Liver (tissue), 3 donors: ENCODE measurements at regions not wholly inside any gene's neighbourhood (a gene's known extent, or its start where the extent isn't known, plus 50 kb on each side); places are given as distances from the start of the nearest gene placed in this dataset.

Source experiments
- ATF3 ChIP-seq: IDR thresholded peaks from 2 replicates; pipeline ENCODE4 v1.6.1; 2016; ENCODE audit warnings: antibody characterized with exemption
- EGR1 ChIP-seq, 2 donors: IDR thresholded peaks; 2 replicates each; pipeline ENCODE4 v1.6.1; 2016 to 2018; ENCODE audit warnings: antibody characterized with exemption in 2 of 2, low read depth in 2 of 2
- FOXA1 ChIP-seq: IDR thresholded peaks from 2 replicates; pipeline ENCODE4 v1.6.1; 2016; ENCODE audit warnings: antibody characterized with exemption
- GABPA ChIP-seq, 2 donors: IDR thresholded peaks in 1 of 2; conservative IDR thresholded peaks in 1 of 2; 2 replicates each; pipeline ENCODE4 v1.6.1; 2016; ENCODE audit warnings: antibody characterized with exemption in 2 of 2, mild to moderate bottlenecking in 1 of 2, moderate library complexity in 1 of 2
- JUND ChIP-seq, 2 donors: IDR thresholded peaks; 2 replicates each; pipeline ENCODE4 v1.6.1; 2016; ENCODE audit warnings: antibody characterized with exemption in 2 of 2
- RAD21 ChIP-seq, 2 donors: IDR thresholded peaks; 2 replicates each; pipeline ENCODE4 v1.6.1; 2016; ENCODE audit warnings: antibody characterized with exemption in 2 of 2, mild to moderate bottlenecking in 2 of 2
- REST ChIP-seq: IDR thresholded peaks from 2 replicates; pipeline ENCODE4 v1.6.1; 2016; ENCODE audit warnings: antibody characterized with exemption, mild to moderate bottlenecking
- RXRA ChIP-seq, 2 donors: IDR thresholded peaks; 2 replicates each; pipeline ENCODE4 v1.6.1; 2017 to 2018; ENCODE audit warnings: antibody characterized with exemption in 2 of 2, mild to moderate bottlenecking in 1 of 2
- SP1 ChIP-seq: IDR thresholded peaks from 2 replicates; pipeline ENCODE4 v1.6.1; 2018; ENCODE audit warnings: antibody characterized with exemption, mild to moderate bottlenecking
- TAF1 ChIP-seq: conservative IDR thresholded peaks from 2 replicates; pipeline ENCODE4 v1.6.1; 2016; ENCODE audit warnings: antibody characterized with exemption, mild to moderate bottlenecking
- YY1 ChIP-seq: IDR thresholded peaks from 2 replicates; pipeline ENCODE4 v1.6.1; 2016; ENCODE audit warnings: antibody characterized with exemption, mild to moderate bottlenecking
- ZBTB33 ChIP-seq: IDR thresholded peaks from 2 replicates; pipeline ENCODE4 v1.6.1; 2016; ENCODE audit warnings: antibody characterized with exemption
- TF ChIP-seq, protein P1 (sequence below): fragments of 150-350 bp; IDR thresholded peaks from 2 replicates; pipeline ENCODE4 v1.5.1; 2017; ENCODE audit warnings: improper control_type of control experiment, low read depth, low read length; ENCODE audit not compliant: missing input control
- TF ChIP-seq, protein P2 (sequence below): IDR thresholded peaks from 2 replicates; pipeline ENCODE4 v1.6.1; 2016; ENCODE audit warnings: antibody characterized with exemption
- donor health status: healthy.
- donor health status: healthy.

DNA sequence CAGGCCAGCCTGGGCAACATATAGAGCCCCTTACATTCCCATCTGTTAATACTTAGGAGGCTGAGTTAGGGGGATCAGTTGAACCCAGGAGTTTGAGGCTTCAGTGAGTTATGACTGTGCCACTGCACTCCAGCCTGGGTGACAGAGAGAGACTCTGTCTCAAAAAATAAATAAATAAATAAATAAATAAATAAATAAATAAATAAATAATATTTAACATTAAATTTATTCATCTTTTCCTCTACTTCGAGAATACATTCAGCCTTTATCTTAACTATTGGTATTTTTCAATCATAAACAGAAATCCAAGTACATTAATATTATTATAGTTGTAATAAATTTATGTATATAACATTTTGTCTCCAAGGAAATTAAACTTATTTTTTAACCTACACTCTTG, 1227.7 kb upstream of the GJE1 start:
- TF ChIP-seq, protein P1, sequence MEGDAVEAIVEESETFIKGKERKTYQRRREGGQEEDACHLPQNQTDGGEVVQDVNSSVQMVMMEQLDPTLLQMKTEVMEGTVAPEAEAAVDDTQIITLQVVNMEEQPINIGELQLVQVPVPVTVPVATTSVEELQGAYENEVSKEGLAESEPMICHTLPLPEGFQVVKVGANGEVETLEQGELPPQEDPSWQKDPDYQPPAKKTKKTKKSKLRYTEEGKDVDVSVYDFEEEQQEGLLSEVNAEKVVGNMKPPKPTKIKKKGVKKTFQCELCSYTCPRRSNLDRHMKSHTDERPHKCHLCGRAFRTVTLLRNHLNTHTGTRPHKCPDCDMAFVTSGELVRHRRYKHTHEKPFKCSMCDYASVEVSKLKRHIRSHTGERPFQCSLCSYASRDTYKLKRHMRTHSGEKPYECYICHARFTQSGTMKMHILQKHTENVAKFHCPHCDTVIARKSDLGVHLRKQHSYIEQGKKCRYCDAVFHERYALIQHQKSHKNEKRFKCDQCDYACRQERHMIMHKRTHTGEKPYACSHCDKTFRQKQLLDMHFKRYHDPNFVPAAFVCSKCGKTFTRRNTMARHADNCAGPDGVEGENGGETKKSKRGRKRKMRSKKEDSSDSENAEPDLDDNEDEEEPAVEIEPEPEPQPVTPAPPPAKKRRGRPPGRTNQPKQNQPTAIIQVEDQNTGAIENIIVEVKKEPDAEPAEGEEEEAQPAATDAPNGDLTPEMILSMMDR = no peak
- TF ChIP-seq TAF1 = no peak
- TF ChIP-seq REST = no peak
- no peak for TF ChIP-seq YY1
- no peak for TF ChIP-seq ZBTB33
- no peak for TF ChIP-seq FOXA1
- TF ChIP-seq, protein P2, sequence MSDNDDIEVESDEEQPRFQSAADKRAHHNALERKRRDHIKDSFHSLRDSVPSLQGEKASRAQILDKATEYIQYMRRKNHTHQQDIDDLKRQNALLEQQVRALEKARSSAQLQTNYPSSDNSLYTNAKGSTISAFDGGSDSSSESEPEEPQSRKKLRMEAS = no peak
- no peak for TF ChIP-seq GABPA (IDR thresholded peaks at IDR 0.05 in 1 of 2, conservative IDR thresholded peaks at IDR 0.05 in 1 of 2)
- no peak for TF ChIP-seq RXRA (IDR thresholded peaks at IDR 0.05)
- no peak for TF ChIP-seq RAD21 (IDR thresholded peaks at IDR 0.05)
- no peak for TF ChIP-seq JUND (IDR thresholded peaks at IDR 0.05)
- TF ChIP-seq EGR1 (IDR thresholded peaks at IDR 0.05; ENCODE audit: low read depth in 2 of 2) = no peak
- no peak for TF ChIP-seq ATF3
- no peak for TF ChIP-seq SP1
